NOMO-1 treated with dmso at 0.1 percent for 144 hours (cell line): ENCODE measurements at regions not wholly inside any gene's neighbourhood (a gene's known extent, or its start where the extent isn't known, plus 50 kb on each side); places are given as distances from the start of the nearest gene placed in this dataset.

Source experiments
- DNase-seq: peaks from one replicate; lab custom pipeline; 2025; ENCODE audit not compliant: unreplicated experiment; lab: John Stamatoyannopoulos, UW

DNA sequence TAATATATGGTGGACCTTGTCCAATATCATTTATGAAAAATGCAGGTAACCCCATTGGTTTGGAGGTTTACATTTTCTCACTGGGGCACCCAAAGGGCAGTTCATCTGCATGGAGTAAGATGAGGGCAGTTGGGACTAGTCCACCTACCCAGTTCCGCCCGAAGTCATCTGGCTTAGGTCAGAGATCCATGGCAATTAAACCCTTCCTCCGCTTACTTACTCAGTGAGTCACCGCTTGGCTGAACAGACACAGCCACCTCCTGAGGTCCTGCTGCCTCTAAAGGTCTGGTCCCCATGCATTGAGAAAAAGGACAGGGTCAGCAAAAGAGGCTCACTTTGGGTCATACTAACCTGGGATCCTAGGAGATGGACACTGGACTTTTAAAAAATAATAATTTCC lies 102.9 kb upstream of the PRL start:
- DNase-seq, result no peak

- no peak for DNase-seq
Observed at GRCh38 chr6:22401206-22401605, 104.4 kb upstream of the PRL start.

GRCh38 chr6:22401932-22402331 lies 105.1 kb upstream of the PRL start:
- no peak for DNase-seq

DNA sequence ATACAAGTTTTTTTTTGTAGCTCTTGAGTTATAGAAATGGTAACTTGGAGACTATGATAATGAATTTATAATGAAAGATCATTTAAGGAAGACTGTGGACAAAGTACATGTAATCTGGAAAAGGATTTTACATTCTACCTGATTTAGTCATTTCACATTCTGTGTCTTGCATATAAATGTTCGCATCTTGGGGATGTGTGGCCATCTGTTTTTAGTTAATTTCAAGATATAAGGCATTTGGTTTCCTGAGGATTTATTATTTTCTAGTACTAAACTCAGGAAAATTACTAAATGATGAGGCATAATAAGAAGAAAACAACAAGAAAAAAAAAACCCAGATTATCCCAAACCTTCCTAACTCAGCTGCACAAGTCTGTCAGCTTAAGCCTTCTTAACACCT lies 112.7 kb upstream of the PRL start:
- no peak for DNase-seq

- DNase-seq, result no peak
Observed at GRCh38 chr6:22411376-22412105, 114.7 kb upstream of the PRL start.

DNA sequence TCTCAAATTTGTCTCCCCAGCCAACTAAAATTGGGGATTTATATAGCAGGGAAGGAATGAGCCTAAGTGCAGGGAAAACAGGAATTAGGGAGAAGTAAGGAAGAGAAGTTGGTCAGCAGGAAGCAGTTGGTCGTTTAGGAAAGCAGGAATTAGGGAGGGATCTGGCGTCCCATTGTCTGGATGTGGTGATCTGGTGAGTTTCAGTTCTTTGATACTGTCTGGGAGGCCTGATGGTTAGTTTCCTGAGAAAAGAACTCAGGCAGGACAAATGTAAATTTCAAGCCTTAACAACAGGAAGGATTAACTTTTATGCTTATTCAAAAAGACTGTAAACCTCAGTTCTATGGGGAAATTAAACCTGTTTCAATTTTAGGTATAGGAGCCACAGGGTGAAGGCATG lies 116.2 kb upstream of the PRL start:
- DNase-seq, result no peak

DNA sequence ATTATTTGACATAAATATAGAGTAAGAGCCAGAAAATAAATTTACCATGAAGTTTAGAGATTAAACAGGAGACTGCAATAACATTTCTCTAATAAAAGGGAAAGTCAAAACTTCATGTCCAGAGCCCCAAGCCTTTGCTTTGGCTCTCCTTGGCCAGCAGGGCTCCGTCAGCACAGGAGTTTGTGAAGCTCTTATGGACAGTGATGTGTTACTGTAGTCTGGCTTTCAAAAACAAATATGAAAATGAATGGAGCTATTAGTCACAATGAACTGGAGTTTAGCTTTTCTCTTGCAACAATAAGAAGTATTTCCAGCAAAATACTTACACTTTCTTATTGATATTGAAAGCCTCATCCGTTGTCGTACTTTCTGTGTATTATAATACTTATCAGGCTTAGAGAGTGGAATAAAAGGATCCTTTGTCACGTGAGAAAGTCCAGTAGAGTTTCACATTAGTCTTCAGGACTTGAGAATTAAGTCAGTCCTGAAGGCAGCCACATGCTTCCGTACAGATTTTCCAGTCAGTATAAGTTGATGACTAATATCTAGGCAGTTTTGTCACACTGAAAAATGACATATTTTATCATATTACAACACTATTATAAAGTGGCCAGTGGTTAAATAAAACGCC lies 117.0 kb upstream of the PRL start:
- no peak for DNase-seq

DNA sequence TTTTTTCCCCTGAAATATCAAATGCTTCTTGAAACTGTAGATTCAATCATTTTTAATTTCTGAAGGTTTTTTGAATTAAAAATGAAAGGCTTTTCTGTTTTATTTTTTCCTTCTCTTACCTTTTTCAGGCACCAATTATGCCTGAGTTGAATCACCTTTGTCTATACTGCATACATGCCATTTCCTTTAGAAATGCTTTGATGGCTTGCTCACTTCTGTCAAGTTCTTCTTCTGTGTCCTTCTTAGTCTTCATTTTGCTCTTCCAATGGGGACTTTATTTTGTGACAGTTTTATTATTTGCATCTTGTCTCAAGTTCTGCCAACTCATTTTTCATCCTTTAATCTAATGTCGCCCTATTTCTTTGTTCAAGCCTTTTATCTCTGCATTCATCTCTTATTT lies 121.9 kb upstream of the PRL start:
- no peak for DNase-seq

GRCh38 chr6:22421198-22421597 lies 124.4 kb upstream of the PRL start:
- DNase-seq, result no peak

DNA sequence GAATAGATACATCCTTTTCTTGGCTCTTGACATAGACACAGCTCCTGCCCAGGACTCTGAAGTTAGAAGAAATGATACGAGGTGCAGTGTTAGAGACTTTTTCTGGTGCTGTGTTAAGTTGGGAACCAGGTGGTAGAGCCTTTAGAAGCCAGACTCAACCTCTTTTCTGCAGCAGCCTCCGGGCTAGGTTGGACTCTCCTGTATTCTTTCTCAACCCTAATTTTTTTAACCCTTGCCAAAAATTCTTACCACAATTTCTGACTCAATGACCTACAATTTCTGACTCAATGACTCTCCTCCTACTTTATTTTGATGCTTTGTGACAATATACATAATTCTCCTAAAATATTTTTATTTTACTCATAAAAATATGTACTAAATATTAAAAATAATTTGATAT lies 127.4 kb upstream of the PRL start:
- no peak for DNase-seq

DNA sequence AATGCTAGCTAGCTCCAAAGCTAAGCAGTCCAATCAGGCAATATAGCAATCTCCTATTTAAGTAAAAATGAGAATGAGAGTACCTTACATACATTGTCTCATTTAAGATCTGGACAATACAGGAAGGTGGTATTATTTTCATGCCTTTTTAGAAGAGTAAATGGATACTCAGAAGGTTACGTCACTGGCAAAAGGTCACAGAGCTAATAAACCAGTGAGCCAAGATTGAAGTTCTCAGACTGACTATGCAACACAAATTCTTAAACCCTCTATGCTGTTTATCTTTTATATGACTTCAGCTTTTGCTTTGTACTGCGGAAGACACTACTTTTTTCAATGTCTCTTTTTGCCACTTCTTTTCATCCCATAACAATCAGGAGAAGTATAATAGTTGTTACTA lies 135.2 kb upstream of the PRL start:
- DNase-seq, result no peak

- DNase-seq, result no peak
Observed at GRCh38 chr6:22433745-22434144, 135.6 kb upstream of the HDGFL1 start.

- no peak for DNase-seq
Observed at GRCh38 chr6:22435151-22435550, 134.2 kb upstream of the HDGFL1 start.

GRCh38 chr6:22436134-22436533 lies 133.2 kb upstream of the HDGFL1 start:
- no peak for DNase-seq

DNA sequence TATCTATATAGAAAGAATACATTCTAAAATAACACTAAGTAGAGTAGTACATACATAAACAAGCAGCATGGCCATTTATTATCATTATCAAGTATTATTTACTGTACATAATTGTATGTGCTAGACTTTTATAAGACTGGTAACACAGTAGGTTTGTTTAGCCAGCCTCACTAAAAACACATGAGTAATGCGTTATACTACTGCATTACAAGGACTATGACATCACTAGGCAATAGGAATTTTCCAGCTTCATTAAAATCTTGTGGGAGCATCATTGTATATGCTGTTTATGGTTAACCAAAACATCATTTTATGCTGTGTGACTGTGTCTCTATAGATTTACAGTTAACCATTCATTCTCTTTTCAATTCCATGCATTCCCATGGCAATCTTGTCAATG lies 131.7 kb upstream of the HDGFL1 start:
- no peak for DNase-seq

DNA sequence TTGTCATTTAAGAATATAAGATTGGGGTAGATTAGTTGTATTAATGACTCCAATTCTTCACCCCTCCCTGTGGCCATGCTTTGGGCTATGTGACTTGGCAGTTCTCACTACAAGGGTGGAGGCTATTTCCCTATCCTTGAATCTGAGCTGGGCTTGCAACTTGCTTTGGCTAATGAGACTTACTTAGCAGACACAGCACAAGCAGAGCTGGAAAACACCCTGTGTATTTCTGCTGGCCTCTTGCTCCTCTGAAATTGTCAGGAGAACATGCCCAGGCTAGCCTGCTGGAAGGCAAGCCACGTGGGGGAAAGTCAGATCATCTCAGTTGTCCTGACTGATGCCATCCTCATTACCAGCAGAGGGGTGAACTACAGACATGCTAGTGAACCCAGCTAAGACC lies 126.5 kb upstream of the HDGFL1 start:
- DNase-seq, result no peak

GRCh38 chr6:22444330-22444729 lies 125.0 kb upstream of the HDGFL1 start:
- DNase-seq, result no peak

- DNase-seq, result no peak
Observed at GRCh38 chr6:22445946-22446345, 123.4 kb upstream of the HDGFL1 start.

GRCh38 chr6:22447249-22448196 lies 121.8 kb upstream of the HDGFL1 start:
- no peak for DNase-seq

DNA sequence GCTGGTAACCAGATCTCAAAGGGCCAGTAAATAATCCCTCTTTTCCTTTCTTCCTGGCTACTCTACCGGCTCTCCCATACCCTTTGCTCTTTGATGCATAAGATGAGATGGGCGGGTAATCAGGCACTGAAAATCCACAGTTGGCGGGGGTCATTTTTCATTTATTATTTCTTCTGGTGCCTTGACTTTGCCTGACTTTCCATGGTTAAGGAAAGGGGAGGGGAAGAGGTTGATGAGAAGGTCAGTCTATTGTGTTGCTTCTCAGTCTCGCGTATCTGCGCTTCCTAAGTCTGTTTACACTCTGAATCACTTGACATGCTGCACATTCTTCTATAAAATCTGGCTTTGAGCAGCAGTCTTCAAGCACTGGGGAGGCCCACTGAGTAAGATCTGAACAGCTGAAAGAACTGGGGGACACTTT lies 121.1 kb upstream of the HDGFL1 start:
- no peak for DNase-seq

- DNase-seq, result no peak
Observed at GRCh38 chr6:22451962-22452361, 117.4 kb upstream of the HDGFL1 start.

GRCh38 chr6:22455378-22455777 lies 114.0 kb upstream of the HDGFL1 start:
- DNase-seq, result no peak
